DOHH2 (cell line): ENCODE measurements at regions not wholly inside any gene's neighbourhood (a gene's known extent, or its start where the extent isn't known, plus 50 kb on each side); places are given as distances from the start of the nearest gene placed in this dataset.

ENCODE experiments used
- H3F3A ChIP-seq: fragments of 200-600 bp; sonication (generic), shearing (Covaris generic); 2 replicates; pipeline ENCODE4 v1.6.0; 2016; ENCODE audit warnings: antibody characterized with exemption, mild to moderate bottlenecking; ENCODE audit not compliant: control insufficient read depth, insufficient read depth
- H3K27ac ChIP-seq: fragments of 200-600 bp; sonication (generic); 2 replicates; pipeline ENCODE4 v1.5.1; 2014; ENCODE audit warnings: low read depth, mild to moderate bottlenecking, low read length, moderate library complexity
- H3K27me3 ChIP-seq: fragments of 200-600 bp; sonication (generic); 2 replicates; pipeline ENCODE4 v1.6.1; 2014; ENCODE audit warnings: mild to moderate bottlenecking, low read length, mixed read lengths; ENCODE audit not compliant: control insufficient read depth
- H3K36me3 ChIP-seq: fragments of 200-600 bp; sonication (generic); 2 replicates; pipeline ENCODE4 v1.6.1; 2014; ENCODE audit warnings: mild to moderate bottlenecking, low read length, moderate library complexity, mixed read lengths; ENCODE audit not compliant: control insufficient read depth
- H3K4me1 ChIP-seq: fragments of 200-600 bp; sonication (generic); 2 replicates; pipeline ENCODE4 v1.6.1; 2014; ENCODE audit warnings: mild to moderate bottlenecking, low read length, mixed read lengths; ENCODE audit not compliant: control insufficient read depth
- H3K4me2 ChIP-seq: fragments of 200-600 bp; sonication (generic); 2 replicates; pipeline ENCODE4 v1.6.0; 2014; ENCODE audit warnings: mild to moderate bottlenecking, low read length, moderate library complexity
- H3K4me3 ChIP-seq: fragments of 200-600 bp; sonication (generic); 2 replicates; pipeline ENCODE4 v1.5.1; 2014; ENCODE audit warnings: mild to moderate bottlenecking, low read length, mixed read lengths
- H3K79me2 ChIP-seq: fragments of 200-600 bp; sonication (generic); 2 replicates; pipeline ENCODE4 v1.6.1; 2014; ENCODE audit warnings: mild to moderate bottlenecking, low read length, mixed read lengths; ENCODE audit not compliant: control insufficient read depth
- H3K9me2 ChIP-seq: fragments of 200-600 bp; sonication (generic); replicated peaks from 2 replicates; pipeline ENCODE4 v1.6.1; 2014; ENCODE audit warnings: mild to moderate bottlenecking, low read length, mixed read lengths; ENCODE audit not compliant: control insufficient read depth
- H3K9me3 ChIP-seq: fragments of 200-600 bp; sonication (generic); 2 replicates; pipeline ENCODE4 v1.6.1; 2014; ENCODE audit warnings: antibody characterized with exemption, low read length, mixed read lengths; ENCODE audit not compliant: control insufficient read depth, insufficient read depth
- H4K20me1 ChIP-seq: fragments of 200-600 bp; sonication (generic); 2 replicates; pipeline ENCODE4 v1.6.0; 2014; ENCODE audit warnings: low read depth, mild to moderate bottlenecking, antibody characterized with exemption, low read length, moderate library complexity; ENCODE audit not compliant: control insufficient read depth, insufficient read depth
- CTCF ChIP-seq: fragments of 200-600 bp; sonication (generic); IDR thresholded peaks from one replicate; pipeline ENCODE4 v1.5.1; 2014; ENCODE audit warnings: antibody characterized with exemption, mild to moderate bottlenecking, low read depth, low read length; ENCODE audit not compliant: poor library complexity, severe bottlenecking
- EZH2phosphoT487 ChIP-seq: fragments of 200-600 bp; sonication (generic); IDR thresholded peaks from 2 replicates; pipeline ENCODE4 v1.6.1; 2017; ENCODE audit warnings: borderline replicate concordance, mild to moderate bottlenecking, antibody characterized with exemption, low read length, moderate library complexity, mixed read lengths

DNA sequence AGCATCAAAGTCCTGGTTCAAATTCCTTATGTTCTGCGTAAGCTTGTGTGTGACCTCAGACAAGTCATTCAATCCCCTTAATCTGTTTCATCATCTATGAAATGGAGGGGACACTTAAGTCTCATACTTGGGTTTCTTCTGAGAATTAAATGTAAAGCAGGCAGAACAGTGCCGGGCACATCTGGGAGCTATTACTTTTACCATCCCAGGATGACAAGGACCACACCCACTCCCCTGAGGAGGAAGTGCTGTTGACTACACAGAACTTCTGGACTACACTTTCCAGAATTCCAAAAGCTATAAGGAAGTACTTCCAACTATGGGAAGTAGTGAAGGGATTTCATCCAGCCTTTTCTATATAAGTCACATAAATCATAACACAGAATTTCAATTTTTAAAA is 294.9 kb downstream of the IPMK start:
- H3K27me3 ChIP-seq, result no peaks in the 10 kb centered on the region
- no peak overlapping the region for H3K4me3 ChIP-seq
- no peaks in the 10 kb centered on the region for H3F3A ChIP-seq
- H3K79me2 ChIP-seq, result no peaks in the 10 kb centered on the region
- no peak overlapping the region for H3K27ac ChIP-seq
- no peak for TF ChIP-seq CTCF
- TF ChIP-seq EZH2phosphoT487, result no peak
- no peaks in the 10 kb centered on the region for H3K4me1 ChIP-seq
- H3K9me3 ChIP-seq, result no peaks in the 10 kb centered on the region
- no peaks in the 10 kb centered on the region for H3K36me3 ChIP-seq
- no peaks in the 10 kb centered on the region for H3K9me2 ChIP-seq
- H3K4me2 ChIP-seq, result no peak overlapping the region
- H4K20me1 ChIP-seq, result no peaks in the 10 kb centered on the region

- no peaks in the 10 kb centered on the region for H3K79me2 ChIP-seq
- H4K20me1 ChIP-seq, result no peaks in the 10 kb centered on the region
- H3F3A ChIP-seq, result no peaks in the 10 kb centered on the region
- no peaks in the 10 kb centered on the region for H3K36me3 ChIP-seq
- no peaks in the 10 kb centered on the region for H3K9me2 ChIP-seq
- H3K27me3 ChIP-seq, result no peaks in the 10 kb centered on the region
- no peak overlapping the region for H3K4me3 ChIP-seq
- H3K4me2 ChIP-seq, result no peak overlapping the region
- no peaks in the 10 kb centered on the region for H3K9me3 ChIP-seq
- H3K27ac ChIP-seq, result no peak overlapping the region
- no peak for TF ChIP-seq CTCF
- H3K4me1 ChIP-seq, result no peaks in the 10 kb centered on the region
Observed at GRCh38 chr10:57968328-57969016, 299.2 kb downstream of the IPMK start.

DNA sequence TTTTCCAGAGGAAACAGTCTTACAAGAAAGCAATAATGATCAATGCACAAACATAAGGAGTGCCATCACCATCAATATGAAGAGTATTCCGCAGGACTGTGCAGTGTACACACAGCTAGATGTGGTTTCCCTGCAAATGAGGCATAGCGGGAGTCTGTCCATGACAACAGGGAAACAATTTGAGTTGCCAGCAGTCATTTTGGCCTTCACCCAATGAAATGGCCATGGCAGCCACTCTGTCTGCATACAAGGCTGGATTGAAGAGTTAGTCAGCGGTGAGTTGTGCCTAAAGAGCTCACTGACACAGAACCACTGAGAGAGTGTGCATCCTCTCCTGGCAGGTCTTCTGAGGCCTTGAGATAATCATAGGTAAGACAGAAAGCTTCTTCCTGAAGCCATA is 303.3 kb downstream of the IPMK start:
- Histone ChIP-seq H3K4me1 (no peaks in the 10 kb centered on the region), H3K27ac (no peak overlapping the region), H3K36me3 (no peaks in the 10 kb centered on the region), H3K9me3 (no peaks in the 10 kb centered on the region), H3K4me2 (no peak overlapping the region), H3K4me3 (no peak overlapping the region), H3K79me2 (no peaks in the 10 kb centered on the region), H3K27me3 (no peaks in the 10 kb centered on the region), H4K20me1 (no peaks in the 10 kb centered on the region), H3F3A (no peaks in the 10 kb centered on the region), H3K9me2 (no peaks in the 10 kb centered on the region)
- TF ChIP-seq EZH2phosphoT487 (no peak), CTCF (no peak)
